H9 (cell line): ENCODE measurements at regions not wholly inside any gene's neighbourhood (a gene's known extent, or its start where the extent isn't known, plus 50 kb on each side); places are given as distances from the start of the nearest gene placed in this dataset.

Experiments
- DNase-seq: peaks from one replicate; pipeline ENCODE4 v3.0.0-alpha.2; 2017
- H2AFZ ChIP-seq: one replicate; pipeline ENCODE4 v1.6.1; 2013; ENCODE audit warnings: mild to moderate bottlenecking, low read length, control low read depth, moderate library complexity
- H2AK5ac ChIP-seq: 2 replicates; pipeline ENCODE4 v1.6.1; 2013; ENCODE audit warnings: low read length, control low read depth, mixed read lengths; ENCODE audit not compliant: insufficient read length
- H2BK120ac ChIP-seq: one replicate; pipeline ENCODE4 v1.6.1; 2013; ENCODE audit warnings: low read depth, mild to moderate bottlenecking, low read length, control low read depth, inconsistent platforms; ENCODE audit not compliant: poor library complexity, severe bottlenecking
- H2BK12ac ChIP-seq: 2 replicates; pipeline ENCODE4 v1.6.1; 2013; ENCODE audit warnings: low read length, control low read depth, mixed read lengths, low read depth; ENCODE audit not compliant: insufficient read length
- H2BK15ac ChIP-seq: 2 replicates; pipeline ENCODE4 v1.6.1; 2013; ENCODE audit warnings: low read depth, low read length, control low read depth
- H2BK20ac ChIP-seq: one replicate; pipeline ENCODE4 v1.6.1; 2013; ENCODE audit warnings: low read depth, mild to moderate bottlenecking, low read length, control low read depth, inconsistent platforms; ENCODE audit not compliant: poor library complexity, severe bottlenecking
- H2BK5ac ChIP-seq: 2 replicates; pipeline ENCODE4 v1.6.1; 2013; ENCODE audit warnings: low read length, control low read depth, mixed read lengths; ENCODE audit not compliant: insufficient read length
- H3K14ac ChIP-seq: 2 replicates; pipeline ENCODE4 v1.6.1; 2013; ENCODE audit warnings: low read length, control low read depth; ENCODE audit not compliant: insufficient read depth
- H3K18ac ChIP-seq: 2 replicates; pipeline ENCODE4 v1.6.1; 2013; ENCODE audit warnings: low read depth, mild to moderate bottlenecking, mixed read lengths, low read length, control low read depth; ENCODE audit not compliant: insufficient read length
- H3K23ac ChIP-seq: 2 replicates; pipeline ENCODE4 v1.6.1; 2013; ENCODE audit warnings: low read length, control low read depth, mixed read lengths, low read depth; ENCODE audit not compliant: insufficient read length
- H3K23me2 ChIP-seq: 2 replicates; pipeline ENCODE4 v1.6.1; 2013; ENCODE audit warnings: low read depth, mild to moderate bottlenecking, mixed read lengths, low read length, control low read depth; ENCODE audit not compliant: insufficient read length, poor library complexity, severe bottlenecking
- H3K27ac ChIP-seq: 2 replicates; pipeline ENCODE4 v1.5.1; 2013; ENCODE audit warnings: low read length, control low read depth, mixed read lengths, low read depth; ENCODE audit not compliant: insufficient read length
- H3K27me3 ChIP-seq: 2 replicates; pipeline ENCODE4 v1.6.1; 2013; ENCODE audit warnings: low read length, control low read depth, inconsistent platforms; ENCODE audit not compliant: insufficient read depth
- H3K4ac ChIP-seq: 2 replicates; pipeline ENCODE4 v1.6.1; 2013; ENCODE audit warnings: low read depth, mild to moderate bottlenecking, control low read depth, inconsistent platforms, low read length, moderate library complexity
- H3K4me1 ChIP-seq: 2 replicates; pipeline ENCODE4 v1.6.1; 2013; ENCODE audit warnings: low read length, control low read depth, inconsistent platforms; ENCODE audit not compliant: insufficient read depth
- H3K4me2 ChIP-seq: 2 replicates; pipeline ENCODE4 v1.6.1; 2013; ENCODE audit warnings: low read length, control low read depth, mixed read lengths; ENCODE audit not compliant: insufficient read length, insufficient read depth
- H3K56ac ChIP-seq: 2 replicates; pipeline ENCODE4 v1.6.1; 2013; ENCODE audit warnings: low read depth, mild to moderate bottlenecking, mixed read lengths, low read length, control low read depth; ENCODE audit not compliant: insufficient read length
- H3K79me1 ChIP-seq: 2 replicates; pipeline ENCODE4 v1.6.1; 2013; ENCODE audit warnings: low read depth, mild to moderate bottlenecking, moderate library complexity, low read length, control low read depth, inconsistent platforms; ENCODE audit not compliant: insufficient read depth, poor library complexity, severe bottlenecking
- H3K79me2 ChIP-seq: 2 replicates; pipeline ENCODE4 v1.6.1; 2013; ENCODE audit warnings: low read length, control low read depth, inconsistent platforms; ENCODE audit not compliant: insufficient read depth
- H3K9ac ChIP-seq: 2 replicates; pipeline ENCODE4 v1.6.1; 2013; ENCODE audit warnings: low read length, control low read depth, mixed read lengths; ENCODE audit not compliant: insufficient read length; ENCODE audit errors: extremely low read depth
- H3K9me3 ChIP-seq: one replicate; pipeline ENCODE4 v1.6.1; 2013; ENCODE audit warnings: low read depth, low read length, inconsistent platforms; ENCODE audit not compliant: control insufficient read depth
- H3T11ph ChIP-seq: one replicate; pipeline ENCODE4 v1.6.1; 2013; ENCODE audit warnings: mild to moderate bottlenecking, low read length, control low read depth, inconsistent platforms
- H4K20me1 ChIP-seq: one replicate; pipeline ENCODE4 v1.6.1; 2013; ENCODE audit not compliant: control insufficient read depth, insufficient read length, insufficient read depth
- H4K5ac ChIP-seq: 2 replicates; pipeline ENCODE4 v1.6.1; 2013; ENCODE audit warnings: low read depth, mild to moderate bottlenecking, mixed read lengths, low read length, control low read depth; ENCODE audit not compliant: insufficient read length
- H4K8ac ChIP-seq: replicated peaks from 2 replicates; pipeline ENCODE4 v1.6.1; 2013; ENCODE audit warnings: low read length, control low read depth, mixed read lengths, low read depth; ENCODE audit not compliant: insufficient read length
- H4K91ac ChIP-seq: 2 replicates; pipeline ENCODE4 v1.6.1; 2013; ENCODE audit warnings: low read depth, mild to moderate bottlenecking, moderate library complexity, mixed read lengths, low read length, control low read depth; ENCODE audit not compliant: insufficient read length
- H3K27ac Mint-ChIP-seq, 3 experiments: 2 replicates in 2 of 3; 3 replicates in 1 of 3; pipeline ENCODE4 v1.8.0; 2020 to 2021; ENCODE audit warnings: mixed read lengths in 3 of 3, mild to moderate bottlenecking in 1 of 3, moderate library complexity in 1 of 3
- H3K27me3 Mint-ChIP-seq: 2 replicates; pipeline ENCODE4 v1.8.0; 2021; ENCODE audit warnings: low read depth, mild to moderate bottlenecking, moderate library complexity, mixed read lengths
- H3K36me3 Mint-ChIP-seq, 3 experiments: 2 replicates in 2 of 3; 3 replicates in 1 of 3; pipeline ENCODE4 v1.8.0; 2020 to 2021; ENCODE audit warnings: low read depth in 3 of 3, mixed read lengths in 3 of 3; ENCODE audit not compliant: insufficient read depth in 1 of 3
- H3K4me1 Mint-ChIP-seq, 2 experiments: 2 replicates each; pipeline ENCODE4 v1.8.0; 2020; ENCODE audit warnings: mixed read lengths in 2 of 2
- H3K4me3 Mint-ChIP-seq, 2 experiments: 2 replicates in 1 of 2; 3 replicates in 1 of 2; pipeline ENCODE4 v1.8.0; 2020 to 2021; ENCODE audit warnings: mild to moderate bottlenecking in 2 of 2, mixed read lengths in 2 of 2, moderate library complexity in 1 of 2
- H3K9me3 Mint-ChIP-seq, 2 experiments: 2 replicates in 1 of 2; 3 replicates in 1 of 2; pipeline ENCODE4 v1.8.0; 2020; ENCODE audit warnings: mild to moderate bottlenecking in 2 of 2, mixed read lengths in 2 of 2, moderate library complexity in 1 of 2
- WGBS: extraction: QIAGEN DNeasy Blood & Tissue Kit; methylation state at CpG from one replicate; pipeline ENCODE4 v1.1.7; 2013; ENCODE audit warnings: missing lambda C conversion rate, low lambda C conversion rate, mixed read lengths; ENCODE audit not compliant: insufficient read length; ENCODE audit errors: extremely low coverage; 5-methylcytosine and 5-hydroxymethylcytosine counted together
- TF ChIP-seq, protein P1 (sequence below): fragments of 200-600 bp; sonication (generic); conservative IDR thresholded peaks from 3 replicates; pipeline ENCODE4 v1.8.0; 2021; ENCODE audit warnings: antibody characterized with exemption, mild to moderate bottlenecking

DNA sequence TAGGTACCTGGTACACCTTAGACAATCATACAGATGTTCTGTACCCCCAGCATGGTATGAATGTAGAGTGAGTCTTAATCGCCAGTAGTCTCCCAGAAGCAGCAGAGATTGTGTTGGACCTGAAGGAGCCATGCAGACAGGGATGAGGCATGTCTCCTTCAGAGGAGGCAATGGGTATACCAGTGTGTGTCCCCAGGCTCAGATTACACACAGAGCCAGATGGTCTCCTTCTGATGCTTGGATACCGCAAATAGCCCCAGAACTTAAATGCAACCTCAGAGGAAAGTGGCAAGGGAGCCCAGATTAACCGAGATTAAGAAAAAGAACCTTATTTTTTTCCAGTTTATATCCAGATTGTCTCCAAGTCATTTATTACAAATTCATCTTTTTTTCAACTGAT is 96.8 kb upstream of the C21orf91 start:
- Mint-ChIP-seq H3K4me1 (peaks cover 0 to 3% of the 10 kb centered on the region in 2 experiments; a peak in 2 of 4 replicates), H3K27ac (no peak overlapping the region), H3K9me3 (peaks cover 38 to 44% of the 10 kb centered on the region in 2 experiments), H3K27me3 (no peaks in the 10 kb centered on the region; the same call in 1 of the 2 replicates), H3K4me3 (no peak overlapping the region), H3K36me3 (peaks cover 39 to 45% (median 45%) of the 10 kb centered on the region in 3 experiments)
- no peak overlapping the region for H4K91ac ChIP-seq
- H3K56ac ChIP-seq, result no peak overlapping the region
- H3K14ac ChIP-seq, result no peak overlapping the region
- H2AFZ ChIP-seq, result no peak overlapping the region
- no peak overlapping the region for H4K8ac ChIP-seq
- TF ChIP-seq, protein P1, sequence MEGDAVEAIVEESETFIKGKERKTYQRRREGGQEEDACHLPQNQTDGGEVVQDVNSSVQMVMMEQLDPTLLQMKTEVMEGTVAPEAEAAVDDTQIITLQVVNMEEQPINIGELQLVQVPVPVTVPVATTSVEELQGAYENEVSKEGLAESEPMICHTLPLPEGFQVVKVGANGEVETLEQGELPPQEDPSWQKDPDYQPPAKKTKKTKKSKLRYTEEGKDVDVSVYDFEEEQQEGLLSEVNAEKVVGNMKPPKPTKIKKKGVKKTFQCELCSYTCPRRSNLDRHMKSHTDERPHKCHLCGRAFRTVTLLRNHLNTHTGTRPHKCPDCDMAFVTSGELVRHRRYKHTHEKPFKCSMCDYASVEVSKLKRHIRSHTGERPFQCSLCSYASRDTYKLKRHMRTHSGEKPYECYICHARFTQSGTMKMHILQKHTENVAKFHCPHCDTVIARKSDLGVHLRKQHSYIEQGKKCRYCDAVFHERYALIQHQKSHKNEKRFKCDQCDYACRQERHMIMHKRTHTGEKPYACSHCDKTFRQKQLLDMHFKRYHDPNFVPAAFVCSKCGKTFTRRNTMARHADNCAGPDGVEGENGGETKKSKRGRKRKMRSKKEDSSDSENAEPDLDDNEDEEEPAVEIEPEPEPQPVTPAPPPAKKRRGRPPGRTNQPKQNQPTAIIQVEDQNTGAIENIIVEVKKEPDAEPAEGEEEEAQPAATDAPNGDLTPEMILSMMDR, result no peak
- H2BK12ac ChIP-seq, result no peak overlapping the region
- no peaks in the 10 kb centered on the region for H3K79me2 ChIP-seq
- no peak overlapping the region for H2AK5ac ChIP-seq
- WGBS, result no CpG with 5 or more reads among the region's 3 CpGs
- H3T11ph ChIP-seq, result no peak overlapping the region
- no peaks in the 10 kb centered on the region for H3K23me2 ChIP-seq
- H2BK5ac ChIP-seq, result no peak overlapping the region
- no peaks in the 10 kb centered on the region for H3K9me3 ChIP-seq
- H3K9ac ChIP-seq, result no peak overlapping the region
- no peak overlapping the region for H3K4me2 ChIP-seq
- H4K5ac ChIP-seq, result no peak overlapping the region
- no peak overlapping the region for H2BK120ac ChIP-seq
- H3K27ac ChIP-seq, result no peak overlapping the region
- H3K23ac ChIP-seq, result no peak overlapping the region
- H3K18ac ChIP-seq, result no peak overlapping the region
- DNase-seq, result no peak
- no peak overlapping the region for H3K4ac ChIP-seq
- H3K4me1 ChIP-seq, result no peaks in the 10 kb centered on the region
- no peaks in the 10 kb centered on the region for H3K79me1 ChIP-seq
- no peak overlapping the region for H2BK20ac ChIP-seq
- no peaks in the 10 kb centered on the region for H3K27me3 ChIP-seq
- no peaks in the 10 kb centered on the region for H4K20me1 ChIP-seq
- H2BK15ac ChIP-seq, result no peak overlapping the region
